HG02943 (cell line): ENCODE measurements at regions not wholly inside any gene's neighbourhood (a gene's known extent, or its start where the extent isn't known, plus 50 kb on each side); places are given as distances from the start of the nearest gene placed in this dataset.

Experiments
- ATAC-seq: cut with Tn5 transposase; IDR thresholded peaks from one replicate; pipeline ENCODE4 v1.9.1; 2021; ENCODE audit warnings: mild to moderate bottlenecking, low read depth, moderate library complexity; ENCODE audit not compliant: unreplicated experiment

DNA sequence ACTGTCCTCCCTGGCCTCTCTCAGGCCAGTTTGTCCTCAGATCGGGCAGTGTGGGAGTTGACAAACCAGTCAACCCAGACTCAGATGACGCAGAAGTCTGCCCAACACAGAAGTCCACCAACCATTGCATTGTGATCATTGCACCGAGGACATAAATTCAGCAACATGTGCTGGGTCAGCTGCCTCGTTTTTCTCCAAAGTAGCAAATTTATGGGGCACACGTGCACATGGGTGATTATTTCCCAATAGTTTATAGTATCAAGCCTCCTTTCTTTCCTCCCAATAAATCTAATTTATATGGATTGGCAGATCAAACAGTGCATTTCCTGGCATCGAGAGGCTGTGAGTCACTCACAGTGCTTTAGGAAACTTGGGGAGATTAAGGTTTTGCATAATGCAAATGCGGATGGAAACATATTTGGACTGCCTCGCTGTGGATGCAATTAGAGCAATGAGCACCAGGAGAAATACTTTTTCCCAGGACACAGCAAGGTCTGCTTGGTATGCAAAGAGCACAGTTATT lies 413.7 kb upstream of the SULF2 start:
- ATAC-seq = no peak

DNA sequence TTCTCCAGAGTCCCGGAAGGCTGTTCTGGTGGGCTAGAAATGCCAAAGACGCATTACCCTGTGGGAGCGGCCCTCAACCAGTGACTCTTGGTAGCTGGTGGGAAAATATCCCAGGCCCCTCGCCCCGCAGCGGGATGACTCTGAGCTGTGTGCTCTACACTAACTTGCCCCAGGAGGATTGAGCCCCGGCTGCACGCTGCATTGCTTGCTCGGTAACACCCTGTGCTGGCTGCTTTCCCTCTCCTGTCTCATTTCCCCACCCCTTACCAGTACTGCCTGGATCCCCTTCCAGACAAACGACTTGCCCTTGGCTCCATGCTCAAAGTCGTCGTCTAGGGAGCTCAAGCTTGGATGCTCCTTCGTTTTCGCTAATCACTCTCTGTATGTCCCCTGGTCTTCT lies 411.8 kb upstream of the SULF2 start:
- no peak for ATAC-seq

DNA sequence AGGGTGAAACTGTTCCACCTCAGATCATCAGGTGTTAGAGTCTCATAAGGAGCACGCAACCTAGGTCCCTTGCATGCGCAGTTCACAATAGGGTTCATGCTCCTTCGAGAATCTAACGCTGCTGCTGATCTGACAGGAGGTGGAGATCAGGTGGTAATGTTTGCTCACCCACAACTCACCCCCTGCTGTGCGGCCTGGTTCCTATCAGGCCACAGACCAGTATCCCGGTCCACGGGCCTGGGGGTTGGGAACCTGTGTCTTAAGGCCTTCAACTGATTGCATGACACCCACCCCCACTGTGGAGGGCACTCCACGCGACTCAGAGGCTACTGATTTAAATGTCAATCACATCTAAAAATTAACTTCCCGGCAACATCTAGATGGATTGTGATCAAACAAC lies 411.2 kb upstream of the SULF2 start:
- ATAC-seq = no peak

GRCh38 chr20:48196001-48196400 lies 410.7 kb upstream of the SULF2 start:
- ATAC-seq = no peak

DNA sequence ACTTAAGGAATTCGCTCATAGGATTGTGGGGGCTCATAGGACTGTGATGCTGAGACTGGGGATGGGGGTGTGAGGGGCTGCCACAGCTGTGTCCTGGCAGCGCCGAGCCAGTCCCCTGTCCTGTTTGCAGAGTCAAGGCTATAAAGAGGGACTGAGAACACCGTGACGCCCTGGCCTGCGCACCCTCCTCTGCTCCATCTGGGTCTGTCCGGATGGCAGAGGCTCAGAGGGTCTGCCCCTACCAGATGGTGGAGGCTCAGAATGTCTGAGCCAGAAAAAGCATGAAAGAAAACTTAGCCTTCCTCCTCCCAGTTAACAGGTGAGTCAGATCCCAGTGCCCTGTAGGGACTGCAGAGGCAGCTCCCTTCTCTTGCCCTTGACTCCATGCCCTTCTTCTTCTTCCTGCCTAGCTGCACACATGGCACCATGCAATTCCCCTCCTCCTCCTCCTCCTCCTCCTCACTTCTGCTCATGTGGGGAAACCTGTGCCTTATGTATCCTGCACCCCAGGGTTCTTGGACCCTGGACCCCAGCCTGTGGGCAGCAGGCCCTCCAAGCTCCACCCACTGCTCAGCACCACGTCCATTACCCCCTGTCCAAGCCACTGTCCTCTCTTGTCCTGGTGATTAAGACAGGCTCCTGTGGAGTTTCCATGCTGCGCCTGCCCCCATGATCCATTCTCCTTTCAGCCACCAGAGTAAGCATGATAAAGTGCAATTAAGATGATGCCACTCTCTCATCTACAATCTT lies 410.0 kb upstream of the SULF2 start:
- ATAC-seq = no peak

GRCh38 chr20:48194583-48194982 lies 409.3 kb upstream of the SULF2 start:
- ATAC-seq = no peak

DNA sequence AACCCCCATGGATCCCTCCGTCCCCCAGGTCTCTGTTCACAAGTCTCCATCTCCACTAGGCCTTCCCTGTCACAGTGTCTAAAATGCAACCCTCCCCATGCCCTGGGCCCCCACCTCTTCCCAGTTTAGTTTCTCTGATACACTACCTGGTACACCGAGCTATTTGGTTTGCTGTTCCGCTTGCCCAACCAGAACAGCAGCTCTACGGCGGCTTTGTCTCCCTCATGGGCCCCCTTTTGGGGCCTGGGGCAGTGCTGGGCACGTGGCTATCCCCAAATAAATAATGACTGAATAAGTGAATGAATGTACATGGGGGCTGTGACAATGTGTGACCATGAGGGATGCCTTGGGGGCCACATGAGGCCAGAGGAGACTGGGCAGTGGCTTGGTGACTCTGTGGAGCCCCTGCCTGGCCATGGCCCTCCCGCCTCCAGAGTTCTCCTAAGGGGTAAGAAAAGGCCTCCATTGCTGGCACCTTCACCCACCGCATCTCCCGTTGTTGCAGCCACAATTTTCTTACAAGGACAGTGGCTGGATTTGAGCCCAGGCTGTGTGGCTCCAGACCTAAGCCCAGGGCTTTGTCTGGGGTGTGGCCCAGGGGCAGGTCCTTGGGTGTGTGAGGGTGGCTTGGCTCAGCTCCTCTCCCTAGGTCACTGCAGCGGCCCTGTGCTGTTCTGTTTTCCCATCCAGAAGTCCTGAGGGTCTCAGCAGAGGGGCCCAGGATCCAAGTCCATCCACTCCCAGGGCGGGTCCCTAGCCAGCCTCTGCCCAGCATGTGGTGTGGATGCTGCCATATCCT lies 408.5 kb upstream of the SULF2 start:
- no peak for ATAC-seq

DNA sequence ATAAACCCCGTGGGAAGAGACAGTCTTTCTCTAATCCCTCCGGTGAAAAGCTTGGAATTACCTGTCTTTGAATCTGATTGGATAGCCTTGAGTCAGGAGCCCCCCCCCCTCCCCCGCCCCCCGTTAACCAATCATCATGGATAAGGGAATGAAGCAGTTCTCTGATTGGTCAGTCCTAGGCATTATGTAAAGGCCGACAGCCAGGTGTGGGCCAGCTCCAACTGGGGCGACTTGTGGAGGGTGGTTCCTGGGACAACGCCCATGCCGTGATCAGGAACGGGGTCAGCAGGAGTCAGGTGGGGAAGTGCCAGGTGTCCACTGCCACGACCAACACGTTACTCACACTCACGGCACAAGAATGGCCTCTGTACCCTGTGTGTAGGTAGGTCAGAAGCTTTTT lies 406.8 kb upstream of the SULF2 start:
- ATAC-seq = no peak

DNA sequence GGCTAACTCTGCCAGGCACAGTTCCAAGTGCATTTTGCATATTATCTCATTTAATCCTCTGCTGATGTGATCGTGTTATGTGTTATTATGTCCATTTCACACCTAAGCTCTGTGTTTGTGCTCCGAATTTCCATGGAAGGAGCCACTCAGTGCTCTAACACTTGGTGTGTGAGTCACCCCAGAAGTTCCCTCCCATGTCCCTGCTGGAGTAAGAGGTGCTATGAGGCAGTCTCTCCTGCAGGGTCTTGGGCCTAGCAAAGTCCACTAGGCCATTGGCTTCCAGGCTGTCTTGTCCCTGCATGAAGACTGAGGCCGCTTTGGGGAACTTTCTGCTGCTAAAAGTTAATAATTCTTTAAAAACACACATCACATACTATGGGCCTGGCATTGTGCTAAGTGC lies 405.9 kb upstream of the SULF2 start:
- ATAC-seq = no peak

DNA sequence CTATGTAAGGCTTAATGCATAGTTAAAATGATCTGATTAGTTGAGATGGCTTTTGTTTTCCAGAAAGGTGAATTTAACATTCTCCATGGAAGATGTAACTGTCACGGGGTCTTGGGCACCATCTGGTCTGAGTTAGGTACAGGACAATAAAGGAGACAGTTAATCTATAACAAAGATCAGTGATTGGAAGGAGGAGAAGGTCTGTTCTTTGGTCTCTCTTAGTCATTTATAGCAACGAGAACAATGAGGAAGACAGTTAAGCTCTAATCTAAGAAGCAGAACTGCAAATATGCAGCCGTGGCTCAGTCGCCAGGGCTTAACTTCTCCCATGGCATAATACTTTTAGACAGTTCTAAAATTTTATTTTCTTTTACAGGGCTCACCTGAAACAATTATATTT lies 405.5 kb upstream of the SULF2 start:
- ATAC-seq = no peak

GRCh38 chr20:48189181-48189580 lies 403.9 kb upstream of the SULF2 start:
- ATAC-seq = no peak

- no peak for ATAC-seq
Measured at GRCh38 chr20:48187851-48188250, 402.6 kb upstream of the SULF2 start.

DNA sequence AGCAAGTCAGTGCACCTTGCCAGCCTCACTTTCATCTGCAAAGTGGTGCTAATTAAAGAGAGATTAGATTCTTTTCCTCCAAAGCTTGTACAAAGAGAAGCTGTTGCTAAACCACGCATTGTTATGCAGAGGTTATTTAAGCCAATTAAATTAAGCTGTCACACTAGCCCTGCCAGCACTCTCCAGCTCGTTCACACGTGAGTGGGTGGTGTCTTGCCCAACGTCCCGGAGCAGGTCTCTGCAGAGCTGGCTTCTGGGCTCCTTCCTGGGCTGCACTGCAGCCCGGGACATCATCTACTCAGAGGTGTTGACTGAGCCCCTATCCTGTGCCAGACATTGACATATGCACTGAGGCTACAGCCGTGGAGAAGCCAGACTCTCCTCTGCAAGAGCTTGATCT lies 401.6 kb upstream of the SULF2 start:
- no peak for ATAC-seq

DNA sequence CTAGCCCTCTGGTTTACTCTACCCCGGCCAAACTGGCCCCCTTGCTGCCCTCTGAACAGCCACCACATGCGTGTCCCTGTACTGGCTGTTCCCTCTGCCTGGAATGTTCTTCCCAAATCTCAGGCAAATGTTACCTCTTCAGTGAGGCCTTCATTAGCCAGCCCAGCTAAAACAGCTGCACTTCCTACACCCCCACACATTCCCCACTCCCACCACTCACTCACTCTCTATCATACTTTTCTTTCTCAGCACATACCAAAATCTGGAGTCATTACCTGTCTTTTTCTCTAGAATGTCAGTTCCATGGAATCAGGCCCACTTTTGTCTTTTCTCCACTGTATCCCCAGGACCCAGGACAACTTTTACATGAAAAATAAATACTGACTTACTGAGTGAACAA lies 401.2 kb upstream of the SULF2 start:
- no peak for ATAC-seq

DNA sequence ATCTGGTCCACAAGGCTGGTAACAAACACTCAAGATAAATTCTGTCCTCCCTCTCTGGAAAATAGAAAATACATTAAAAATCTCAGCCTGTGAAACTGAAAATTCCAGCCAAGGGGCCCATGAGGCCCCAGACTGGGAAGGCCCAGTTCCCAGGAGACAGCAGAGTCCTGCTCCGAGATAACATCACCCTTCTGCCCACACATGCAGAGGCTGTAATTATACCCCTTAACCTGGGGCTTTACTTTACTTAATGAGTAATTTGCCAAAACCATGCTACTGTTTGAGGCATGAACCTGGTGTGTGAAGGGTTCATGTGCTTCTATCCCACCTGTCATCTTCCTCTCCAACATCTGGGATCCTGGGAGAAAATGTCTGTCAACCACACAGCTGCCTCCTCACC lies 398.9 kb upstream of the SULF2 start:
- ATAC-seq = no peak

GRCh38 chr20:48181261-48181935 lies 396.1 kb upstream of the SULF2 start:
- ATAC-seq = no peak

- ATAC-seq = no peak
Measured at GRCh38 chr20:48180618-48181017, 395.3 kb upstream of the SULF2 start.

DNA sequence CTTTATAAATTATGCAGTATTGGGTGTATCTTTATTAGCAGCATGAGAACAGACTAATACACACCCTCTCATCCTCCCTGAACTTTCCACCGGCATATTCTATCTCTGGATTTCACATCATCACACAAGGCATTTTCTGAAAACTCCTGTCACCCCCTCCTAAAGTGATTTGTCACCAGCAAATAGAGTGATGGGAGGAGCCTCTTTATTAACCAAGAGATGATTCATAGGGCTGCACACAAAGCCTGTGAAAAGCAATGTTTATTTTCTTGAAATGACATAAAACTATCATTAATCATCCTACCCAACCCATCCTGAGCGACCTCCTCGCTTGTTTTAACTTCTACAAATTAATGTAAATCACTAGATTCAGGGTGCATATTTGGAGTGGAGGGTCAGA lies 394.7 kb upstream of the SULF2 start:
- ATAC-seq = no peak

- ATAC-seq = no peak
Measured at GRCh38 chr20:48178633-48179032, 393.4 kb upstream of the SULF2 start.

DNA sequence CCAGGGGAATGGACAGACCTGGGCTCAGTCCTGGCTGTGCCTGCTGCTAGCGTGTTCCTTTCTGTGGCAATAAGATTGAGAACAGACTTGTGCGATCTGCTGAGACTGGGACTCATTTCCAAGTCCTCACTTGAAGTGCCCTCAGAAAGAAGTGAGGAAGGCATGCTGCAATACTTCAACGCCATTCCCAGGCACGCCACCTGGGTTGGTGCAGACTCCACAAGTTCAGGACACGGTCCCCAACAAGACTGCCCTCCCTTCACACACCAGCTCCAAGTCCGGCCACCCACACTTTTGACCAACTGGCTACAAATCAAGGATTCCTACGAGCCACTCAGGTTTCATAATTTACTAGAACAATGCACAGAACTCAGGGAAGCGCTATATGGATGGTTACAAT lies 391.8 kb upstream of the SULF2 start:
- ATAC-seq = no peak

GRCh38 chr20:48176139-48176538 lies 390.9 kb upstream of the SULF2 start:
- ATAC-seq = no peak
